DMS153 treated with DMSO at 0.1 percent for 48 hours (cell line): ENCODE measurements at regions not wholly inside any gene's neighbourhood (a gene's known extent, or its start where the extent isn't known, plus 50 kb on each side); places are given as distances from the start of the nearest gene placed in this dataset.
A peak's percentile ranks its signal among the peaks of the same experiment; 100 is the strongest.
"Not testable (repeated sequence)": the region's sequence is repeated elsewhere in the genome, so short reads cannot be mapped to it uniquely, and the experiment has no call there.

Experiments
- DNase-seq: peaks from one replicate; lab custom pipeline; 2025; ENCODE audit not compliant: unreplicated experiment; lab: John Stamatoyannopoulos, UW

- DNase-seq: not testable (repeated sequence)
Measured at GRCh38 chr16:52655916-52656315, 109.0 kb upstream of the TOX3 start.

DNA sequence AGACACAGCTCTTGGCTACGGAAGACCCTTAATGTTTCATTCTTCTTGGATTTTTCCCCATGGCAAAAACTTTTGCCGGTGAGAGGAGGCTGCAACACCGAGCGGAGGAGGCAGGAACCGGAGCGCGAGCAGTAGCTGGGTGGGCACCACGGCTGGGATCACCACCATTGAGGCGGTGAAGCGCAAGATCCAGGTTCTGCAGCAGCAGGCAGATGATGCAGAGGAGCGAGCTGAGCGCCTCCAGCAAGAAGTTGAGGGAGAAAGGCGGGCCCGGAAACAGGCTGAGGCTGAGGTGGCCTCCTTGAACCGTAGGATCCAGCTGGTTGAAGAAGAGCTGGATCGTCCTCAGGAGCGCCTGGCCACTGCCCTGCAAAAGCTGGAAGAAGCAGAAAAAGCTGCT, 108.2 kb upstream of the TOX3 start:
- DNase-seq: not testable (repeated sequence)

DNA sequence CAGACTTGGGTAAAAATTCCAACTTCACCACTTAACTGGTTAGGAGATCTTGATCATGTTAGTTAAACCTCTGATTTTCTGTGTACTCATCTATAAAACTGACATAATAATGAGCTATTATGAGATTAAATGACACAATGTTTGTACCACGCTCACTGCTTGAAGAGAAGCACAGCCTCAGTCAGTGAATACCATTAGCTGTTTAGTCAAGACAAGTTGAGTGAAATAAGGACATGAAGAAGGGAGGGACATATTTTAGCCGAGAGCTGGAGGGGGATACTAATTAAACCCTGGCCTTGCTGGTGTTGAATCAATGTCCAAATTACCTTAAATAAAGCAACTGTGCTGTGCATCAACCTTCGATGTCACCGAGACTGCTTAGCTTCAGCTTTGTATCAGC, 105.1 kb upstream of the TOX3 start:
- no peak for DNase-seq

GRCh38 chr16:52650789-52651188, 103.8 kb upstream of the TOX3 start:
- no peak for DNase-seq

DNA sequence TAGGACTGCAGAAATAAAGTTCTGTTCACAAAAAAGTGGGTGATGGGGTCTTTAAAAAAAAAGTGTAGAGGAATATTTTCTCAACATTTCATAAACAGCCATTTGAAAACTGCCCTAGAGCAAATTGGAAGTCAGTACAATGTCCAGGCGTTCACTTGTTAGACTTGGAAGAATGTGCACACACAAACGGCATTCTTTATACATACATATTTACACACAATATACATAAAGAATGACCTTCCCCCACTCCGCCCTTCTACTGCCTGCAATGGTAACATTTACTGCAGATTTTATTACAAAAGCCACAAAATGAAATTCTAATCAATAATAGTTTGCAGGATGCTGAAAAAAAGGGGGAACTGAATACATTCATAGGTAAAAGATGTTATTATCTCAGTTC, 103.4 kb upstream of the TOX3 start:
- DNase-seq: no peak

- no peak for DNase-seq
Measured at GRCh38 chr16:52649870-52650269, 102.9 kb upstream of the TOX3 start.

GRCh38 chr16:52647588-52647987, 100.6 kb upstream of the TOX3 start:
- no peak for DNase-seq

DNA sequence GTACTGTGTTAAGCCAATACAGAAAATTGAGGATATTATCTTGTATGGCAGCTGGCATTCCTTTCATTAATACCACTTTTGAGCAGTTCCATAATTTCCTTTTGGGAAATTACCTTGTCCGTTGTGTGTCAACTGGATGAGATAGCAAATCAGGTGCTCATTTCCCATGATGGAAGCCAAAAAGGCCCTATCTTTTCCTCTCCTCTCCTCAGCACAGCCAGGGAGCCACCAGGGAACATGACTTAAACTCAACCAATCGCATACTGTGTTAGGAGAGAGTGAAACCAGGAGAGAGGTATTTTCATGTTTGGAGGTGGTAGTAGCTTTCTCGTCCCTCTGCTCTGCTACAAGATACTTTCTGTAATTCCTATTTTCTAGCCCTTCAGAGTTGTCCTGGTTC, 96.1 kb upstream of the TOX3 start:
- no peak for DNase-seq

DNA sequence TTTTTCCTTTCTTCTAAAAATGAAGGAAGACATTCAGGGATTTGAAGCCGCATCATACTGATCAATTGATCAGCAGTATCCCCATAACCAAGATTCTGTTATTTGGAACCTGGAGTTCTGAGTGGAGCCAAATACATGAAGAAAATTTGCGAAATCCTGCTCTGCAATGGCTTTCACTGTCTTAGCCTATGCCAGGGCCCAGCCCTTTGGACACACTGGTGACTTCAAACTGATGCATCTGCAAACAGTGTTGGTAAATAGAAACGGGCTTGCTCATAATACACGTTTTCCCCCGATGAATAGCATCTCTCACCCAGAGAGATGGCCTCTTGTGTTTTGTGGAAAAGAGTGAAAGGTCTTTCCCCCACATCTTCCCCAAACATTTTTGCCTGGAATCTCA, 87.6 kb upstream of the TOX3 start:
- DNase-seq: no peak

GRCh38 chr16:52634104-52634503, 87.2 kb upstream of the TOX3 start:
- DNase-seq: peak; percentile 4

GRCh38 chr16:52633230-52633629, 86.3 kb upstream of the TOX3 start:
- DNase-seq: no peak

GRCh38 chr16:52631711-52632110, 84.8 kb upstream of the TOX3 start:
- no peak for DNase-seq

- DNase-seq: no peak
Measured at GRCh38 chr16:52630711-52631110, 83.8 kb upstream of the TOX3 start.

GRCh38 chr16:52629296-52629695, 82.4 kb upstream of the TOX3 start:
- no peak for DNase-seq

DNA sequence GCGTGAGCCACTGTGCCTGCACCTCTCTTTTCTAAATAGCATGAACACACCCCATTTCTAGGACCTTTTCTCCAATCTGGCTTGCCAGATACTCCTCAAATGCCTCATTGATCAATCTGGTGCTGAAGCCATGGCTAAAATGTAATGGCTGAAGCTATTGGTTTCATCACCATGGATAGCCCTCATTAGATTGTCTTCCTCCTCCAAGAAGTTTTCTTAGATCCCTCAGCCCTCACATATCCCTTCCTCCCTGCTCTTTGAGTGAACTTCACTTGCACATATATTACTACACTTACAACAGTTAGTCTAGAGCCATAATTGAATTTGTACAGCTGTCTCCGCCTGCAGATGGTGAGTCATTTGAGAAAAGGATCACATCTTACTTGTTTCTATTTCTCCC, 77.9 kb upstream of the TOX3 start:
- DNase-seq: no peak

- no peak for DNase-seq
Measured at GRCh38 chr16:52621651-52622050, 74.7 kb upstream of the TOX3 start.

GRCh38 chr16:52618753-52619497, 72.0 kb upstream of the TOX3 start:
- no peak for DNase-seq

GRCh38 chr16:52617591-52617990, 70.6 kb upstream of the TOX3 start:
- DNase-seq: no peak

- DNase-seq: no peak
Measured at GRCh38 chr16:52613508-52613907, 66.6 kb upstream of the TOX3 start.

GRCh38 chr16:52611817-52612673, 65.1 kb upstream of the TOX3 start:
- peak; percentile 35 for DNase-seq

DNA sequence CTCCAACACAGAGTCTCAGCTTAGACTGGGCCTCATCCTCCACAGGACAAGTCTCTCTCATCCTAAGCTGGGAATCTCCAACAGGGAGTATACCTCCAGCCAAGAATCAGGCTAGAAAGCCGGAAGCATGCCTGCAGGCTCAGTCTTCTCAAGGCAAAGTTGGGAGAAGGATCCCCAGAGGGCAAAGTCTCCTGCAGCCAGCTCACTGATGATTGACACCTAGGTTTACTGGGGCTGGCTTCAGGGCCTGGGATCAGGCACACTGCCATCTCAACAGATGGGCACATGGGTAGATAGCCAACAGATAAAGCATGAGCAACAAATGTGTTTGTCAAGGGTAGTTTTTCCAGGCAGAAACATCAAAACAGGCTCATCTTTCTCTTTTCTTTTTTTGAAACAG, 56.1 kb upstream of the TOX3 start:
- DNase-seq: no peak

- DNase-seq: peak; percentile 89
Measured at GRCh38 chr16:52597772-52598483, 51.0 kb upstream of the TOX3 start.
